ENCODE measurements at regions not wholly inside any gene's neighbourhood (a gene's known extent, or its start where the extent isn't known, plus 50 kb on each side); places are given as distances from the start of the nearest gene placed in this dataset.
"Not testable (repeated sequence)": the region's sequence is repeated elsewhere in the genome, so short reads cannot be mapped to it uniquely, and the experiment has no call there.

GRCh38 chr14:105767315-105767714 is 240.9 kb downstream of the TMEM121 start:
- Mint-ChIP-seq H3K27ac (no peak overlapping the region), H3K4me1 (ENCODE audit: low read depth) (no peaks in the 10 kb centered on the region), H3K9me3 (ENCODE audit: low read depth) (peaks cover 16% of the 10 kb centered on the region), H3K4me3 (ENCODE audit: low read depth) (no peak overlapping the region), H3K27me3 (no peaks in the 10 kb centered on the region), H3K36me3 (ENCODE audit: insufficient read depth) (peaks cover 3% of the 10 kb centered on the region)
- TF ChIP-seq, protein P1, sequence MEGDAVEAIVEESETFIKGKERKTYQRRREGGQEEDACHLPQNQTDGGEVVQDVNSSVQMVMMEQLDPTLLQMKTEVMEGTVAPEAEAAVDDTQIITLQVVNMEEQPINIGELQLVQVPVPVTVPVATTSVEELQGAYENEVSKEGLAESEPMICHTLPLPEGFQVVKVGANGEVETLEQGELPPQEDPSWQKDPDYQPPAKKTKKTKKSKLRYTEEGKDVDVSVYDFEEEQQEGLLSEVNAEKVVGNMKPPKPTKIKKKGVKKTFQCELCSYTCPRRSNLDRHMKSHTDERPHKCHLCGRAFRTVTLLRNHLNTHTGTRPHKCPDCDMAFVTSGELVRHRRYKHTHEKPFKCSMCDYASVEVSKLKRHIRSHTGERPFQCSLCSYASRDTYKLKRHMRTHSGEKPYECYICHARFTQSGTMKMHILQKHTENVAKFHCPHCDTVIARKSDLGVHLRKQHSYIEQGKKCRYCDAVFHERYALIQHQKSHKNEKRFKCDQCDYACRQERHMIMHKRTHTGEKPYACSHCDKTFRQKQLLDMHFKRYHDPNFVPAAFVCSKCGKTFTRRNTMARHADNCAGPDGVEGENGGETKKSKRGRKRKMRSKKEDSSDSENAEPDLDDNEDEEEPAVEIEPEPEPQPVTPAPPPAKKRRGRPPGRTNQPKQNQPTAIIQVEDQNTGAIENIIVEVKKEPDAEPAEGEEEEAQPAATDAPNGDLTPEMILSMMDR (IDR thresholded peaks at IDR 0.05; ENCODE audit: unreplicated experiment) = no peak
- DNase-seq (ENCODE audit: low spot score, unreplicated experiment) = no peak

DNA sequence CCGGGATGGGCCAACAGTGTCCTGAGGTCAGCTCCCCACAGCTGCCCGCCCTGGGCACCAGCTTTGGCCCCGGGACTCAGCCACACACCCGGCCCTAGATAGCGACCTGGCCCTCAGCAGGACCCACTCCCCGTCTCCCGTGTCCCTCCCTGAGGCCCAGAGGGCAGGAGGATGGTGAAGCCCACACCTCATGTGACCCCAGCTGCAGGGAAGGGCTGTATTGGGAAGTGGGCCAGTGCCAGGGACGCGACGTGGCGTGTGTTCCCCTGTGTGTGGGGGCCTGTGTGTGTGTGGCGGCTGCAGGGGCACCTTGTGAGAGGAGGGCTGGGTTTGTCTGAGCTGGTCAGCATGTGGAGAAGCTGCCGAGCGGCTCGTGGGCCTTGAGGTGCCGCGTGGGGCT is 241.7 kb downstream of the TMEM121 start:
- not testable (repeated sequence) for H3K36me3 Mint-ChIP-seq (ENCODE audit: insufficient read depth); H3K4me1 Mint-ChIP-seq (ENCODE audit: low read depth); H3K27ac Mint-ChIP-seq; H3K4me3 Mint-ChIP-seq (ENCODE audit: low read depth); H3K27me3 Mint-ChIP-seq; DNase-seq (ENCODE audit: low spot score, unreplicated experiment)
- H3K9me3 Mint-ChIP-seq (ENCODE audit: low read depth) = peaks cover 16% of the 10 kb centered on the region

GRCh38 chr14:105769061-105769730 is 242.8 kb downstream of the TMEM121 start:
- not testable (repeated sequence) for H3K4me3 Mint-ChIP-seq (ENCODE audit: low read depth)

GRCh38 chr14:105770619-105771216 is 244.3 kb downstream of the TMEM121 start:
- not testable (repeated sequence) for H3K36me3 Mint-ChIP-seq (ENCODE audit: insufficient read depth); H3K27me3 Mint-ChIP-seq; H3K4me3 Mint-ChIP-seq (ENCODE audit: low read depth); H3K4me1 Mint-ChIP-seq (ENCODE audit: low read depth); H3K27ac Mint-ChIP-seq; DNase-seq (ENCODE audit: low spot score, unreplicated experiment)
- H3K9me3 Mint-ChIP-seq (ENCODE audit: low read depth) = peaks cover 21% of the 10 kb centered on the region

More at GRCh38 chr14:105769061-105769730, 242.8 kb downstream of the TMEM121 start:
- not testable (repeated sequence) for H3K27ac Mint-ChIP-seq; H3K36me3 Mint-ChIP-seq (ENCODE audit: insufficient read depth); H3K4me1 Mint-ChIP-seq (ENCODE audit: low read depth); DNase-seq (ENCODE audit: low spot score, unreplicated experiment); H3K27me3 Mint-ChIP-seq
- peaks cover 17% of the 10 kb centered on the region for H3K9me3 Mint-ChIP-seq (ENCODE audit: low read depth)

GRCh38 chr14:105771261-105772226 is 245.2 kb downstream of the TMEM121 start:
- H3K9me3 Mint-ChIP-seq (ENCODE audit: low read depth) = peaks cover 18% of the 10 kb centered on the region
- not testable (repeated sequence) for H3K4me1 Mint-ChIP-seq (ENCODE audit: low read depth); DNase-seq (ENCODE audit: low spot score, unreplicated experiment); H3K27me3 Mint-ChIP-seq; H3K27ac Mint-ChIP-seq; H3K4me3 Mint-ChIP-seq (ENCODE audit: low read depth); H3K36me3 Mint-ChIP-seq (ENCODE audit: insufficient read depth)

DNA sequence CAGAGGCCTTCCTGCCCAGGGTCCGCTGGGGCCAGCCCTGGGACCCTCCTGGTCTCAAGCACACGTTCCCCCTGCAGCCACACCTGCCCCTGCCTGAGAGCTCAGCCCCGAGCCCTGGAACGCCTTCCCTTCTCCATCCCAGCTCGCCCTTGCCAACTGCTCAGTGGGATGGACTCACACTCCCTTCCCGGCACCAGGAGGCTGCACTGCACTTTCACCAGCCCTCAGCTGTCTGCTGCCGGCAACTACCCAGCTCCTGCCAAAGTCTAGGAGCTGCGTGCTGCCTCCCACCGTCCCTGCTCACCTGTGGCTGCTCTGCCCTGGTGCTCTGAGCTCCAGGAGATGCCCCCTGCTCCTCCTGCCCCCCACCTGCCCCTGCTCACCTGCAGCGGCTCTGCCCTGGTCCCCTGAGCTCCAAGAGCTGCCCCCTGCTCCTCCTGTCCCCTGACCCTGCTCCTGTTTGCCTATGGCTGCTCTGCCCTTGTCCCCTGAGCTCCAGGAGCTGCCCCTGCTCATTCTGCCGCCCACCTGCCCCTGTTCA is 246.4 kb downstream of the TMEM121 start:
- not testable (repeated sequence) for H3K27me3 Mint-ChIP-seq; H3K4me3 Mint-ChIP-seq (ENCODE audit: low read depth); H3K4me1 Mint-ChIP-seq (ENCODE audit: low read depth); DNase-seq (ENCODE audit: low spot score, unreplicated experiment); H3K27ac Mint-ChIP-seq; H3K36me3 Mint-ChIP-seq (ENCODE audit: insufficient read depth)
- H3K9me3 Mint-ChIP-seq (ENCODE audit: low read depth) = peaks cover 26% of the 10 kb centered on the region

DNA sequence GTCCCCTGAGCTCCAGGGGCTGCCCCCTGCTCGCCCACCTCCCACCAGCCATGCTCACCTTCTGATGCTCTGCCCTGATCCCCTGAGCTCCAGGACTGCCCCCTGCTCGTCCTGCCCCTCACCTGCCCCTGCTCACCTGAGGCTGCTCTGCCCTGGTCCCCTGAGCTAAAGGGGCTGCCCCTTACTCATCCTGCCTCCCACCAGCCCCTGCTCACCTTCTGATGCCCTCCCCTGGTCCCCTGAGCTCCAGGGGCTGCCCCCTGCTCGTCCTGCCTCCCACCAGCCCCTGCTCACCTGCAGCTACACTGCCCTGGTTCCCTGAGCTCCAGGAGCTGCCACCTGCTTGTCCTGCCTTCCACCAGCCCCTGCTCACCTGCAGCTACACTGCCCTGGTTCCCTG is 247.2 kb downstream of the TMEM121 start:
- peak overlapping the region; percentile 29 for H3K27ac Mint-ChIP-seq
- H3K27me3 Mint-ChIP-seq = no peaks in the 10 kb centered on the region
- H3K9me3 Mint-ChIP-seq (ENCODE audit: low read depth) = peaks cover 34% of the 10 kb centered on the region
- H3K4me3 Mint-ChIP-seq (ENCODE audit: low read depth) = no peak overlapping the region
- TF ChIP-seq, protein P1 (IDR thresholded peaks at IDR 0.05; ENCODE audit: unreplicated experiment) = no peak
- H3K36me3 Mint-ChIP-seq (ENCODE audit: insufficient read depth) = peaks cover 2% of the 10 kb centered on the region
- H3K4me1 Mint-ChIP-seq (ENCODE audit: low read depth) = no peaks in the 10 kb centered on the region
- no peak for DNase-seq (ENCODE audit: low spot score, unreplicated experiment)

Measured in progenitor cell of endocrine pancreas (in vitro differentiated cells).